HG03159 (cell line): ENCODE measurements at regions not wholly inside any gene's neighbourhood (a gene's known extent, or its start where the extent isn't known, plus 50 kb on each side); places are given as distances from the start of the nearest gene placed in this dataset.

Experiments
- ATAC-seq: cut with Tn5 transposase; IDR thresholded peaks from one replicate; pipeline ENCODE4 v1.9.1; 2021; ENCODE audit warnings: mild to moderate bottlenecking, moderate library complexity; ENCODE audit not compliant: unreplicated experiment

DNA sequence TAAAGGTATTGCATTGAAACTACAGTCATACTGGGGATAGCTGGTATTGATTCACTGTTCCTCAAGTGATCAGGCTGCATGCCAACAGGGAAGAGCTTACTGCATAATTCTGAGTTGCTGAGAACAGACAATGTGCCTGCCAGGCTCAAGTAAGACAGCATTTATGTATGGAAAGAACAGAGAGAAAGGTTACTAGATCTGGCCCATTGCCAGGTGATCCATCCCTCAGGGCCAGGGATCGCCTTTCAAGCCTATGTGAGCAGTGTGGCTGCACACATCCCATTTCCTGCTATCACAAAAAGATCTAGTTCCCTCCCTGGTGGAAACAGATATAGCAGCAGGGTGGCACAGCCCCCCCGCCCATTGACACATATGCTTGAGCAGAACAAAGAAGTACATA lies 254.0 kb downstream of the TMA16 start:
- no peak for ATAC-seq

DNA sequence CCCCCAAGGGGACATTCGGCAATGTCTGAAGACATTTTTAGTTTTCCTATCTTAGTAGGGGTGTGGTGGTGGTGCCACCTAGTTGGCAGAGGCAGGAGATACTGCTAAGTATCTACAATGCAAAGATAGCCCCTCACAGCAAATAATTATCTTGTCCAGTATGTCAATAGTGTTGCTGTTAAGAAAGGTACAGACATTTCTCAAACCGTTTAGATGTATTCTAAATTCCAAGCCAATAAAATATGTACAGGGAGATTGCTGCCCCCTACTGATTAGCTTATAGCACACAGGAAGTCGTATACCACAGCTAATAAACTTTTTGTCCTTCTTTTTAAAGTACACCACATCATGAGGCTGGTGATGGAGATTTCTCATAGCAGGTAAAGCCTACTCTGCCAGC lies 260.5 kb downstream of the TMA16 start:
- peak; percentile 64 for ATAC-seq

DNA sequence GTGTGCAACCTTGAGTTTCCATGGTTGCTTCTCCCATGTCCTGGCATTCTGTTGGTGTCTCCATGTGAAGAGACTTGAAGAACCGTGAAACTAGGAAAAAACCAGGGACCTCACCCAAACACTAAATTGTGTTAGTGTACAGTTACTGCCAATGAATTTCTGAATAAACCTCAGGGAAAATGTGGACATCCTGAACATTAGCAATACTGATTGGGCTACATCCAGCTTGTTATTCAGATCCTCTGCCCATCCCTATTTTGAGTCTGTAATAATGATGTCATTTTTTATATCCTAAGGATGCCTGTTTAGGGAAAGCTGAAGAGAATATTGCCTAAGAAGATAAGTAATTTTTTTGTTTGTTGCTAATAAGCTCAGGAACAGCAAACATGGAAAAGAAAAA lies 262.7 kb downstream of the TMA16 start:
- no peak for ATAC-seq

DNA sequence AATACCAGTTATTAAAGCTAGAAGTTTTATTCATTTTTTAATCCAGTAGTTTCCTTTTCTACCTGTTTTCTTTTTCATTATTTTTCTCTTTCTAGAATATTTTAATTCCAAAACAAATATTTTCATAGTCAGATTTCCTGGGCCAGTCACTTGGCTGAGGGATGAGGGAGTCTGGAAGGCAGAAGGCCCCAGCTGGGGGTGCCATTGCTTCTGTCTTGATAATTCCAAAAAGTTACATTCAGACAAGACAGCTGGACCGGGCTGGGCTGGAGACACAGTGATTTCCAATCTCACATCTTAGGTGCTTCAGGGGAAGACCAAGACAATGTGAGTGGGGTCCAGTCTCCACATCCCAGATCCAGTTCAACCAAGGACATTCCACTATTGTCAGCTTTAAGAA lies 263.5 kb downstream of the TMA16 start:
- ATAC-seq: no peak

DNA sequence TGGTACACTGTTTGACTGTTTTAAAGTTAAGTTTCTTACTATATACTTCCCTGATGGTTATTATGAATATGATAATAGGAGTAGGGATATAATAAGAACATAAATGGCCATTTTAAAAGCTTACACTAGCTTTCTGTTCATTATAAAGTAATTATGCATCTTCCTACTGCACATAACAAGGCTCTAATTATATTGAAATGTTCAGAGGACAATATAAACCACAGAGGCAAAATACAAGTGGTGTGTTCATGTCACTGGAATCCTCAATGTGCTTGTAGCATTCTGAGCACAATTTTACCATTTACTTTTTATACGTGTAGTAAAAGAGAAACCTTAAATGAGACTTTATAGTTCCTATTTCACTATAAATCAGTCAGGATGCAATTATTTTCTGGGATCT lies 268.3 kb downstream of the TMA16 start:
- no peak for ATAC-seq

DNA sequence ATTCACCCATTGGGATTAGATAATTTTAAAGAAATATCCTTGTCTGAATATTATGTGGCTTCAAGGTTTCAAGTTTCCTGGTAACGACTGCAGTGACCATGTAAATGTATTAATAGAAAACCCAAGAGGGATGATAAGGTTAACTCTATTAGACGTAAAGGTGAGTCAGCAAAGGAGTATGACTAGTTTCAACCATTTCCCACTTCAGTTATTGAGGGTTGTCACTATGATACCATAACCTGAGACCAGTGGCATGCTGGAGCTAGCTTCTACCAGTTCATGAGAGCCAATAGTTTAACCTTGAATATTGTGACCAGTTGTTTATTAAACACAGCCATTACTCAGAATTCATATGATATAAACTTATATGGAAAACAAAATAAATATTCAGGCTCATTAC lies 270.1 kb downstream of the TMA16 start:
- no peak for ATAC-seq

DNA sequence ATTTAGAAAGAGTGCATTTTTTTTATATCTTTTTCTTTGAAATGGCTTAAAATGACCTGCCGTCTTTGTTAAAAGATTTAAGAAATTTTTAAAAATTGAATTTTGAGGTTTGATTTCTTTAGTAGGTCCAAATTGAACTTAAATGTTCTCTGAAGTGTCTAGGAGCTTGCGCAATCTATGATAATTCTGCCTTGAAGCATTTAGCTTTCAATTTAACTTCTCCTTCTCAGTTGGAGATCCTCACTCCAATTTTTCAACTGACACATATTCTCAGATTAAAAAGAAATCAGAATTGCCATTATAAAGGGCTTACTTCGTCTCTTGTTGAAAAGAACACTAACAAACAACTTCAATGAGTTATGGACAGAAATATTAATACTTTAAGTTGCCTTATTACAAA lies 273.5 kb downstream of the TMA16 start:
- ATAC-seq: no peak

DNA sequence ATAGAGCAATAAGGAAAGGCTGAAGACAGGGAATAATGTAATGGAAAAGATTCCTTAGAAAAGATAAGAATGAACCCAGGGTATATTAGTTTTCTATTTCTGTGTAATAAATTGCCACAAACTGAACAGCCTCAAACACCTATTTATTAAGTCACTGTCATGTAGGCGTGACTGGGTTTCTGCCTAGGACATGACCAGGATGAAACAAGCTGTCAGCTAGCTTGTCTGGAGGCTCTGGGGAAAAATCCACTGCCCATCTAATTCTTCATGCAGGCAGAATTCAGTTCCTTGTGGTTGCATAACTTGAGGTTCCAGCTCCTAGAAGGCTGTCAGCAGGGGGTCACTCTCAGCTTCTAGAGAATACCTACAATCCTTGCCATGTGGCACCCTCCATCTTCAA lies 277.7 kb downstream of the TMA16 start:
- ATAC-seq: no peak

DNA sequence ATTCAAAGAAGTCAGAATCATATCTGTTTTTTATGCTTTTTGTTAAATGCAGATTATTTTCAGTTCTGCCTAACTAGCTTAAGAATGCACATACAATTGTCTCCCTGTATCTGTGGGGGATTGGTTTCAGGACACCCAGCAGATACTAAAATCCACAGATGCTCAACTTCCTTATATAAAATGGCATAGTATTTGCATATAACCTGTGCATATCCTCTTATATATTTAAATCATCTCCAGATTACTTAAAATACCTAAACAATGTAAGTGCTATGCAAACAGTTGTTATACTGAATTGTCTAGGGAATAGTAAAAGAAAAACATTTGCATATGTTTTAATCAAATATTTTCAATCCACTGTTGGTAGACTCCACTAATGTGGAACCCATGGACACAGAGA lies 279.4 kb downstream of the TMA16 start:
- ATAC-seq: no peak

DNA sequence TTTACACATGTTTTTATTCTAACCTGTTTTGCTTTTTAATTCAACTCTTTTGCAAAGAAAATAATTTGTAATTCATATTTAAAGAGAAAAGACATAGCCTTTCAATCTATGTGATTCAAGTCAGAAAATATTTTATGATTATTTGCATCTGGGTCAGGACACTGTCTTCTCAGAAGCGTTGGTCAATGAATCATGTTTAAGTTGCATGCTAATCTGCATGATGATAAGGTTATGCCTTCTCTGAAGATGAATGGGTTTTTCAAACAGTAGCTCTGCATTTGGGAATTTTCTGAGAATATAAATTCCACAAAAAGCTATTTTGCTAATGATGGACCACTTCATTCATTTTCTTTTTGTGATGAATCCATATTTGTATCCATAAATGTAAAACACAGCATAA lies 282.5 kb downstream of the TMA16 start:
- no peak for ATAC-seq

DNA sequence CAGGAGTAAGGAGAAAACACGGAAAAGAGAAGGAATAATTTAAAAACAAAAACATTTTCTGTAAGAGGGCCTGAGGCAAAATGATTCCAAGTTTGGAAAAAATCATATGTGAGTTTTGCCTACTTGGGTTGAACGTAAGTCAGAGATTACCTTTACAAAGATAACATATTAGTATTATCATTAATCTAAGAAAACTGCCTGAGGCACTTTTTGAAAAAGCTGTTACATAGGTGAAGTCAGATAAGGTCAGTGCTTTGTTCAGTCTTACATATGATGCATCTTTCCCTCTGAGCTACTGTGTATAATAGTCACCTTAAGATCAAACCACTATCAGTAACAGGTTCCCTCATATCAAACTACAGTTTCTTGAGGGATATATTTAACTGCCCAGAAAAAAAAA lies 287.2 kb downstream of the TMA16 start:
- no peak for ATAC-seq

DNA sequence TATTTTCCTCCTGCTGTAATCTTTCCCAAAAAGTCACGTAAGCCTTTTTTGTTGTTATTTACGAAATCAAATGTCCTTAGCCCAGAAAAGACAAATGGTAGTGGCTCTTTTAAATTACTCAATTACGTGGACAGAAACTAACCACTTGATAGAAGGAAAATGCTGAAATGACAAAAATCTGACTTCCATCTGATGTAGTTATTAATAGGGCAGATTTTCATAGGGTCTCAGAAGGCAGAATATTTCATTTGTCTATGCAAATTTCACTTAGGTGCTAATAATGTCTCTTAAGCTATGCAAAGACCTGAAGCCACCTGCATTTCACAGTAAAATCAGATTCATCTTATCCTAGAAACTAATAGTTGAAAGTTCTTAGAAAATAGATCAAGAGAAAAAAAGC lies 295.7 kb downstream of the TMA16 start:
- no peak for ATAC-seq

DNA sequence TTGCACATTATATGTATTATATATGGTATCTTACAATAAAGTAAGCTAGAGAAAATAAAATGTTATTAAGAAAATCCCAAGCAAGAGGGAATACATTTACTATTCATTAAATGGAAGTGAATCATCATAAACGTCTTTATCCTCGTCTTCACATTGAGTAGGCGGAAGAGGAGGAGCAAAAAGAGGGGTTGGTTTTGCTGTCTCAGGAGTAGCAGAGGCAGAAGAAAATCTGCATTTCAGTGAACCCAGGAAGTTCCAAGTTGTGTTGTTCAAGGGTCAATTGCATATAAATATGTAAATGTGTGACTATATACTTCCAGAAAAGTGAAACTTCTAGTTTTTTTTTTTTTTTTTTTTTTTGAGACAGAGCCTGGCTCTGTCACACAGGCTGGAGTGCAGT lies 301.4 kb downstream of the TMA16 start:
- ATAC-seq: no peak

DNA sequence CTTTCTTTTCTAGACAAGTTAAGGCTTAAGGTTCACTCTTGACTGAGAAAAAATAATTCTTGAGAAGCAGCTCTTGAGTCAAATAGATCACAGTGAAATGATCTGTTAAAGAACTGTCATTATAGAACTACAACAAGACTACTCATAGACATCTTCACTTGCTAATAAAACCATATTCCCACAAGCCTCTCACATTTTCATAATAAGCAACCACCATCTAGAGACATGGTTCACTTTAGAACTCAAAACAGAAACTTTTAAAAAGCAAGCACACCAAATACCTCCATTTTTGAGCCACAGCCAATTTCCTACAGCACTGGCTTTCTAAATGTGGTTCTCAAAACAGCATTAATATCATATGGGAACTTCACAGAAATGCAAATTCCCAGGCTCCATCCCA lies 309.5 kb downstream of the TMA16 start:
- no peak for ATAC-seq

DNA sequence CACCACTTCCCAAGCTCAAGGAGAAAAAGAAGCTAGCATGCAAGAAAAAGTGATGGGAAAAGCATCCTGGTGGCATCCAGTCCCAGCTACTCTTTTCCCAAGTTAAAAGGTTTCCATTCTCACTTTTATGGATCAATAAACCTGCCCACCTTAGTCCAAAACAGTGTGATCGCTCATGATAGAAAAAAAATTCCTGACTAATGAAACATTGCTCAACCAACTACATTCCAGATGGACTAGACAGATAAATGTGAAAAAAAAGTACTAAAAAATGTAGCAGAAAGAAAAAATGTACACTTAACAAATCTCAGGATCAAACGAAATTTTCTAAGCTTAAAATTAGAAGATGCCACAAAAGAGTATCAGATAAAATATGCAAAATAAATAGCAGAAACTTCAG lies 312.2 kb downstream of the TMA16 start:
- ATAC-seq: no peak

DNA sequence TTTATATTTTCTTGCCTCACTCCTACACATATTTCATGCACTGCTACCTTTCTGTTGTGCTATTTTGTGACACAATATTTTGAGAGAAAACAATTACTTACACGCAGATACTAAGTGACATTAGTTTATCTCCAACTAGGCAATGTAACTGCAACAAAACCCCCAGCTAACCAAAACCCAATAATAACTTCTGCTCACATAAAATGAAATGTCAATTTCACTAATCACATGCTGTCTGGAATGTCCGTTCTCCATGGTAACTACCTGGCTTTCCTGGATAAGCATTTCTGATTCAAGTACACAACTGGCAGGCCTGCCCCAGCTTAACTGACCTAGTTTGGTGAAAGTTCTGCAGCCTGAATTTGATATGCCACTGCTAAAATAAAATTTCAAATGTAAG lies 313.5 kb downstream of the TMA16 start:
- ATAC-seq: no peak

DNA sequence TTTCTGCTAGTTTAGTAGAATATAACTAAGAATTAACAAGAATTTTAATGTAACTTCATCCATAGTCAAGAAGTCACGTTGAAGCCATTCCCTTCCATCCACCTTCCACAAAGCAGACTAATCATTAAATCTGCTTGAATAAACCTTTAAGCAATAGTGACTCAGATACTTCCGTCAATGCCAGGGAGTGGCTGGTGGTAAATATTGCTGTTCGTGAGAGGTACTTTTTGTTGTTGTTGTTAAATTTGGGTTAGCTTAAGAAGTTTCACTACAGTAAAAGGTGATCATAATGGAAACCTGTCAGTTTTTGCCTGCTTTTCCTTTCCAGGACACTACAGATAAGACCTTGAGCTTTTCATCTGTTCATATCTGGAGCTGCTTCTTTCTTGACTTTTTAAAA lies 316.3 kb downstream of the TMA16 start:
- ATAC-seq: peak; percentile 51

DNA sequence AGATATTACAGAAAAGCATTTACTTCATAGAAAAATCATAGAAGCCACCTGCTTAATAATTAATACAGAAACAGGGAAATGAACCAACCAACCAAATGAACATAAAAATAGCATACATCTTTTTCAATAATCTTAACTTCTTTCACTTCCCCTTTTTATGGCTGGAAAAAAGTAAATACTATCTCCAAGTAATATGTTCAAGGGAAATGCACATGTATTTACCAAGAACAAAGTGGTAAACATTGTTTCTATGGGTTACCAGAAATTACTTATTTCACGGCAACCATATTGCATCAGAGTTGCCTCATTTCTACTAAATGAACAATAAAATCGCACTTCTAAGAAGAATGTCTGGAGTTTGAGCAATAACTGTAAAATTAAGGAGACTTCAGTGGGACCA lies 321.3 kb downstream of the TMA16 start:
- peak; percentile 79 for ATAC-seq

DNA sequence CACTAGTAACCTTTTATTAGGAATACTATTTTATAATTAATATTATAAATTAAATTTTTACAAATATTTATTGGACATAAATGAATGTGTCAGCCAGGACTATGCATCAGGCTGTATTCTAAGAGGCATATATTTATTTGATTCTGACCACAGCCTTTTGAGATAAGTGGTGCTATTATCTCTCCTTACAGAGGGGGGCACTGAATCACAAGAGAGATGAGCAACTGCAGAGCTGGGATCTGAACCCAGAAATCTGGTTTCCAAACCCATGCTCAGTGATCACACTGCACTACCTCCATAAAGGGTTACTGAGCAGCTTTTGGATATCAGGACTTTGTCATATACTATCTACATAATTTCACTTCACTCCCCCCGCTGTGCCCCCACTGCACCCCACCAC lies 322.0 kb downstream of the TMA16 start:
- no peak for ATAC-seq

DNA sequence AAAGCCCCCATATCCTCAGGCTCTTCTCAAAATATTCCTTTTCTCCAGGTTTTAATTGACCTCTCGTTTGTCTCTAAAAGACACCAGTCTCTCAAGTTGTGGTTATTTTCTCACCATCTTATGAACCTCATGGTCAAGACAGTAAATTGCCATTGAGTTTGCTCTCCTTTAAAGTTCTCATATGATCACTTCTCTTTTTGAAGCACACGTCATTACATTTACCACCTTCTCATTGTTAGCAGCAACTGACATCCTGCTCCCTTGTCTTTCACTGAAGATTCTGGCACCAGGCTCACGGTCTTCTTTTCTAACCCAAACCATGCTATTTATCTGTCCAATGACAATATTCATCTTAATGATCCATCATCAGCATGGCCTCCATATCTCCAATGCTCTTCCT lies 324.2 kb downstream of the TMA16 start:
- ATAC-seq: no peak

DNA sequence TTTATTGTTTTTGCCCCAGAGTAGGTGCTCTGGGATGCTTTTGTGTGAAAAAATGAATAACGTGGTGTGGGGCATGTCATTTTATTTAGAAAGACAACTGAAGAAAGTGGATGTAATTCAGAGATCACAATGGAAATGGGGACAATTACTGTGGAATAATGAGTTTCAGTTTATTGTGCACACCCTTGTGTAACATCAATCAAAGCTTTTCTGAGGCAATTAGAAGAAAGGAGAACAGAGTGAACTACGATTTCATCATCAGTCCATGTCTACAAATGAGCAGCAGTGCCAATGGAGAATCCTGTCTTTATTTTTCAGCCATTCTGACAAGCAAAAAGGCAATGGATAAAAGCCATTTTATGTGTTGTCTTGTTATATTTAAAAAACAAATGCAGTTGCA lies 339.2 kb downstream of the TMA16 start:
- ATAC-seq: no peak

DNA sequence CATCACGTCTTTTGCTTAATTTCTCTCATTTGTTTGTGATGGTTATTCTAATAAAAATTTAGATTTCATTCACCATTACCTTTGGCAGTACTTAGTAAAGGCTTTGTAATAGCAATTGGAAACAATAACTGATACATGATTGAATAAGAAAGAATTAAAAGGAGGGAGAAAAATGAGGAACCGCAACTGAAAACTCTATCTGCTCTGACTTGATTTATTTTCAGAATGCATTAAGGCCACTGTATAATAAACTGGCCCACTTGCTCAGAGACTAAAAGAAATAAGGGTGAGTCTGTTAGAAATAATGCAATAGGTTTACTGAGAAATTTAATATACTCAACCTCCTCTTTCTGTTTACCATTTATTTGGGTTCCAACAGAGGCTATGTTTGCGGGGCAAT lies 351.5 kb downstream of the TMA16 start:
- no peak for ATAC-seq

DNA sequence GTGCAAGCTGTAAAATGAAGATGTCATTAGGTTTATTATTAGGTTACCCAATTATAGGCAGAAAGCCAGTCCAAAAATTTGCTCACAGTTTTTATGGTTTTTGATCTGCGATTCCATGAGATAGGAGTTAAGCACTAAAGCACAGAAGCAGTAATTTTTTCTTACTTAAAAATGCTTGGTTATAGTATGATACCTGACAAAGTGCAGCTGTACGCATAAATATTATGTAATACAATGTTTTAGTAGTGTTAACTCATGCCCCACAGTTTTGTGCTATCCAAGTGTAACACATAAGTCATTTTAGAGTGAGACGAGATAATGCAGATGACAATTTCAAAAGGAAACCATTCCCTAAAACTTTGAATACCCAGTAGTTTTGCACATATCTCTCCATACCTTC lies 357.8 kb downstream of the TMA16 start:
- ATAC-seq: no peak

DNA sequence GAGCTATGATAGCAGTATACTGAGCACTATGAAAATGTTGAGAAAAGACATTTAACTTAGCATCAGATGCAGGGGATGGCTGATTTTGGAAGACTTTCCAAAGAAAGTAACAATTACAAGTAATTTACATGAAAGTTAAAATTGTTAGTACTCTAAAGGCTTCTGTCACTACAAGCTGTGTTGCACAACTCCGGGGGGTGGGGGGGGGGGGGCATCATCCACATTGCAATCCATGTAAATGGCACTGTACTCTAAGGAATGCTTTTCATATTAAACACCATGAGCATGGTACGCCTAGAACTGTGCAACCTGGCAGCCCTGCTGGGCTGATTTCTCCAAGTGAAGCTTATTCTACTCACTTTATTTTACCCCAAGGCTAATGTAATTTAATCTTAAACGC lies 363.4 kb downstream of the TMA16 start:
- no peak for ATAC-seq
